GM12878 (cell line): ENCODE measurements at regions not wholly inside any gene's neighbourhood (a gene's known extent, or its start where the extent isn't known, plus 50 kb on each side); places are given as distances from the start of the nearest gene placed in this dataset.

Experiments used
- CBFB ChIP-seq: IDR thresholded peaks from 2 replicates; pipeline ENCODE4 v1.6.1; 2016; ENCODE audit warnings: antibody characterized with exemption, low read depth
- GABPA ChIP-seq: IDR thresholded peaks from 2 replicates; pipeline ENCODE4 v1.6.1; 2014; ENCODE audit warnings: antibody characterized with exemption, low read depth, mild to moderate bottlenecking, inconsistent platforms
- JUNB ChIP-seq: IDR thresholded peaks from 2 replicates; pipeline ENCODE4 v1.6.1; 2016; ENCODE audit warnings: antibody characterized with exemption, mild to moderate bottlenecking
- KLF5 ChIP-seq: fragments of 450-650 bp; IDR thresholded peaks from 2 replicates; pipeline ENCODE4 v1.6.1; 2014; ENCODE audit warnings: mild to moderate bottlenecking; ENCODE audit not compliant: partially characterized antibody
- PBX3 ChIP-seq: IDR thresholded peaks from 2 replicates; pipeline ENCODE4 v1.6.1; 2011; ENCODE audit warnings: mild to moderate bottlenecking, low read depth, low read length, moderate library complexity; ENCODE audit not compliant: insufficient replicate concordance
- SIX5 ChIP-seq: IDR thresholded peaks from 2 replicates; pipeline ENCODE4 v1.6.1; 2011; ENCODE audit warnings: mild to moderate bottlenecking, low read depth, low read length, moderate library complexity; ENCODE audit not compliant: severe bottlenecking
- SRF ChIP-seq, 2 experiments: IDR thresholded peaks; 2 replicates each; pipeline ENCODE4 v1.6.1; 2011; ENCODE audit warnings: low read depth in 2 of 2, low read length in 2 of 2, mild to moderate bottlenecking in 1 of 2, moderate library complexity in 1 of 2
- STAT3 ChIP-seq: IDR thresholded peaks from 2 replicates; pipeline ENCODE4 v1.6.1; 2011; ENCODE audit warnings: low read depth, low read length, improper control_type of control experiment
- TCF12 ChIP-seq: IDR thresholded peaks from 2 replicates; pipeline ENCODE4 v1.6.1; 2011; ENCODE audit warnings: low read depth, mild to moderate bottlenecking, low read length
- TF ChIP-seq, protein P1 (sequence below): IDR thresholded peaks from 2 replicates; pipeline ENCODE4 v1.6.1; 2012; ENCODE audit warnings: low read length, inconsistent platforms
- TF ChIP-seq, protein P2 (sequence below): fragments of 450-650 bp; IDR thresholded peaks from 2 replicates; pipeline ENCODE4 v1.6.1; 2016; ENCODE audit warnings: mild to moderate bottlenecking
- TF ChIP-seq, protein P3 (sequence below): IDR thresholded peaks from 2 replicates; pipeline ENCODE4 v1.6.1; 2011; ENCODE audit warnings: borderline replicate concordance, low read depth, mild to moderate bottlenecking, moderate library complexity, mixed read lengths, low read length; ENCODE audit not compliant: insufficient read depth; ENCODE audit errors: extremely low read length
- TF ChIP-seq, protein P4 (sequence below): IDR thresholded peaks from 2 replicates; pipeline ENCODE4 v1.6.1; 2012; ENCODE audit warnings: improper control_type of control experiment, low read depth, low read length; ENCODE audit not compliant: insufficient replicate concordance

DNA sequence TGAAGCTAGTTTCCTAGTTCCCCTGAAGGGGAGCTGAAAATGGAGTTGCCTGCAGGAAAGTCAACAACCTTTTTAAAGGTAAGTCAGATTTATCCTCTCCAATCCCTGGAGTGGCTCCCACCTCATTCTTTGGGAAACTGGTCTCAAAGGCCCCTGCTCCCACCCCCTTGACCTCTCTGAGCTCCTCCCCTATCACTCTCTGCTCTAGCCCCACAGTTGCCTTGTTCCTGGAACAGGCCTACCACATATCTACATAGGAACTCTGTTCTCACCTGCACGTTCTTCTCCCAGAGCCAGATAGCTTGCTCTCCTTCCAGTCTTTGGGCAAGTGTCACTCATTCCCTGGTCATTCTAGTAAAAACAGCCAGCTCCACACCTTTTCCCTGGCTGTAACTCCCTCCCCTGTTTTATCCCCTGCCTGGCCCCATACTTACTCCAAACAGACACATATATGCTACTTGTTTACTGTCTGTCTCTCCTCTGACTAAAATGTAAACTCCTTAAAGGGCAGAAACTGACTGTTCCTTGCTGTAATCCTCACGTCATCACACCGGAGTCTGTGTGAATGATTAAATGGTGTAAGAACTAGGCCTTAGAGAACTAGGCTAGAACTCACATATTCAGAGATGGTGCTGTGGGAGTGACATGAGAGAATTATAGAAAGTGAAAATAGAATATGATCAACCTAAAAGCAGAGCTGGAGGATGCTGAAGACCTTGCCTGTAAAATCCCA, 53.3 kb downstream of the TCF20 start (continued):
- TF ChIP-seq, protein P1, sequence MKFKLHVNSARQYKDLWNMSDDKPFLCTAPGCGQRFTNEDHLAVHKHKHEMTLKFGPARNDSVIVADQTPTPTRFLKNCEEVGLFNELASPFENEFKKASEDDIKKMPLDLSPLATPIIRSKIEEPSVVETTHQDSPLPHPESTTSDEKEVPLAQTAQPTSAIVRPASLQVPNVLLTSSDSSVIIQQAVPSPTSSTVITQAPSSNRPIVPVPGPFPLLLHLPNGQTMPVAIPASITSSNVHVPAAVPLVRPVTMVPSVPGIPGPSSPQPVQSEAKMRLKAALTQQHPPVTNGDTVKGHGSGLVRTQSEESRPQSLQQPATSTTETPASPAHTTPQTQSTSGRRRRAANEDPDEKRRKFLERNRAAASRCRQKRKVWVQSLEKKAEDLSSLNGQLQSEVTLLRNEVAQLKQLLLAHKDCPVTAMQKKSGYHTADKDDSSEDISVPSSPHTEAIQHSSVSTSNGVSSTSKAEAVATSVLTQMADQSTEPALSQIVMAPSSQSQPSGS = 0 out of 2 replicates have a peak, but pooled peaks have one; percentile 26
- TF ChIP-seq, protein P2, sequence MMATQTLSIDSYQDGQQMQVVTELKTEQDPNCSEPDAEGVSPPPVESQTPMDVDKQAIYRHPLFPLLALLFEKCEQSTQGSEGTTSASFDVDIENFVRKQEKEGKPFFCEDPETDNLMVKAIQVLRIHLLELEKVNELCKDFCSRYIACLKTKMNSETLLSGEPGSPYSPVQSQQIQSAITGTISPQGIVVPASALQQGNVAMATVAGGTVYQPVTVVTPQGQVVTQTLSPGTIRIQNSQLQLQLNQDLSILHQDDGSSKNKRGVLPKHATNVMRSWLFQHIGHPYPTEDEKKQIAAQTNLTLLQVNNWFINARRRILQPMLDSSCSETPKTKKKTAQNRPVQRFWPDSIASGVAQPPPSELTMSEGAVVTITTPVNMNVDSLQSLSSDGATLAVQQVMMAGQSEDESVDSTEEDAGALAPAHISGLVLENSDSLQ = peak; percentile 51; the same call in 1 of the 2 replicates
- TF ChIP-seq, protein P3, sequence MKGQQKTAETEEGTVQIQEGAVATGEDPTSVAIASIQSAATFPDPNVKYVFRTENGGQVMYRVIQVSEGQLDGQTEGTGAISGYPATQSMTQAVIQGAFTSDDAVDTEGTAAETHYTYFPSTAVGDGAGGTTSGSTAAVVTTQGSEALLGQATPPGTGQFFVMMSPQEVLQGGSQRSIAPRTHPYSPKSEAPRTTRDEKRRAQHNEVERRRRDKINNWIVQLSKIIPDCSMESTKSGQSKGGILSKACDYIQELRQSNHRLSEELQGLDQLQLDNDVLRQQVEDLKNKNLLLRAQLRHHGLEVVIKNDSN = no peak
- TF ChIP-seq KLF5 (no peak), PBX3 (no peak), JUNB (peak; percentile 66), TCF12 (no peak), GABPA (no peak), CBFB (no peak), SRF (IDR thresholded peaks at IDR 0.05; ENCODE audit: low read depth in 2 of 2, low read length in 2 of 2) (no peak), SIX5 (no peak), STAT3 (no peak)
- TF ChIP-seq, protein P4, sequence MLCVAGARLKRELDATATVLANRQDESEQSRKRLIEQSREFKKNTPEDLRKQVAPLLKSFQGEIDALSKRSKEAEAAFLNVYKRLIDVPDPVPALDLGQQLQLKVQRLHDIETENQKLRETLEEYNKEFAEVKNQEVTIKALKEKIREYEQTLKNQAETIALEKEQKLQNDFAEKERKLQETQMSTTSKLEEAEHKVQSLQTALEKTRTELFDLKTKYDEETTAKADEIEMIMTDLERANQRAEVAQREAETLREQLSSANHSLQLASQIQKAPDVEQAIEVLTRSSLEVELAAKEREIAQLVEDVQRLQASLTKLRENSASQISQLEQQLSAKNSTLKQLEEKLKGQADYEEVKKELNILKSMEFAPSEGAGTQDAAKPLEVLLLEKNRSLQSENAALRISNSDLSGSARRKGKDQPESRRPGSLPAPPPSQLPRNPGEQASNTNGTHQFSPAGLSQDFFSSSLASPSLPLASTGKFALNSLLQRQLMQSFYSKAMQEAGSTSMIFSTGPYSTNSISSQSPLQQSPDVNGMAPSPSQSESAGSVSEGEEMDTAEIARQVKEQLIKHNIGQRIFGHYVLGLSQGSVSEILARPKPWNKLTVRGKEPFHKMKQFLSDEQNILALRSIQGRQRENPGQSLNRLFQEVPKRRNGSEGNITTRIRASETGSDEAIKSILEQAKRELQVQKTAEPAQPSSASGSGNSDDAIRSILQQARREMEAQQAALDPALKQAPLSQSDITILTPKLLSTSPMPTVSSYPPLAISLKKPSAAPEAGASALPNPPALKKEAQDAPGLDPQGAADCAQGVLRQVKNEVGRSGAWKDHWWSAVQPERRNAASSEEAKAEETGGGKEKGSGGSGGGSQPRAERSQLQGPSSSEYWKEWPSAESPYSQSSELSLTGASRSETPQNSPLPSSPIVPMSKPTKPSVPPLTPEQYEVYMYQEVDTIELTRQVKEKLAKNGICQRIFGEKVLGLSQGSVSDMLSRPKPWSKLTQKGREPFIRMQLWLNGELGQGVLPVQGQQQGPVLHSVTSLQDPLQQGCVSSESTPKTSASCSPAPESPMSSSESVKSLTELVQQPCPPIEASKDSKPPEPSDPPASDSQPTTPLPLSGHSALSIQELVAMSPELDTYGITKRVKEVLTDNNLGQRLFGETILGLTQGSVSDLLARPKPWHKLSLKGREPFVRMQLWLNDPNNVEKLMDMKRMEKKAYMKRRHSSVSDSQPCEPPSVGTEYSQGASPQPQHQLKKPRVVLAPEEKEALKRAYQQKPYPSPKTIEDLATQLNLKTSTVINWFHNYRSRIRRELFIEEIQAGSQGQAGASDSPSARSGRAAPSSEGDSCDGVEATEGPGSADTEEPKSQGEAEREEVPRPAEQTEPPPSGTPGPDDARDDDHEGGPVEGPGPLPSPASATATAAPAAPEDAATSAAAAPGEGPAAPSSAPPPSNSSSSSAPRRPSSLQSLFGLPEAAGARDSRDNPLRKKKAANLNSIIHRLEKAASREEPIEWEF = no peak
- TF ChIP-seq, all 136 proteins: peak for 5
